Osteocyte (in vitro differentiated cells): ENCODE measurements at regions not wholly inside any gene's neighbourhood (a gene's known extent, or its start where the extent isn't known, plus 50 kb on each side); places are given as distances from the start of the nearest gene placed in this dataset.

ENCODE experiments used
- DNase-seq: peaks from one replicate; pipeline ENCODE4 v3.0.0; 2021; ENCODE audit warnings: mixed read lengths; ENCODE audit not compliant: unreplicated experiment; ENCODE audit errors: extremely low spot score
- H3K27ac Mint-ChIP-seq: one replicate; pipeline ENCODE4 v1.8.0; 2021; ENCODE audit warnings: mild to moderate bottlenecking, mixed read lengths; ENCODE audit not compliant: unreplicated experiment
- H3K27me3 Mint-ChIP-seq: one replicate; pipeline ENCODE4 v1.8.0; 2021; ENCODE audit warnings: mixed read lengths; ENCODE audit not compliant: unreplicated experiment
- H3K36me3 Mint-ChIP-seq: one replicate; pipeline ENCODE4 v1.8.0; 2021; ENCODE audit warnings: mixed read lengths; ENCODE audit not compliant: unreplicated experiment
- H3K4me1 Mint-ChIP-seq: one replicate; pipeline ENCODE4 v1.8.0; 2021; ENCODE audit warnings: mixed read lengths; ENCODE audit not compliant: unreplicated experiment
- H3K4me3 Mint-ChIP-seq: one replicate; pipeline ENCODE4 v1.8.0; 2021; ENCODE audit warnings: mild to moderate bottlenecking, moderate library complexity, mixed read lengths; ENCODE audit not compliant: unreplicated experiment
- H3K9me3 Mint-ChIP-seq: one replicate; pipeline ENCODE4 v1.8.0; 2021; ENCODE audit warnings: mixed read lengths; ENCODE audit not compliant: unreplicated experiment
- CTCF ChIP-seq: fragments of 200-600 bp; sonication (generic); IDR thresholded peaks from 2 replicates; pipeline ENCODE4 v1.5.0; 2021; ENCODE audit warnings: antibody characterized with exemption, mild to moderate bottlenecking, moderate library complexity

- no peaks in the 10 kb centered on the region for H3K4me1 Mint-ChIP-seq
- TF ChIP-seq CTCF: no peak
- DNase-seq: no peak
- no peaks in the 10 kb centered on the region for H3K27me3 Mint-ChIP-seq
- peaks cover 24% of the 10 kb centered on the region for H3K9me3 Mint-ChIP-seq
- no peaks in the 10 kb centered on the region for H3K36me3 Mint-ChIP-seq
- no peak overlapping the region for H3K4me3 Mint-ChIP-seq
- H3K27ac Mint-ChIP-seq: no peak overlapping the region
Measured at GRCh38 chr13:53946500-53946899, 917.9 kb downstream of the OLFM4 start.

GRCh38 chr13:53953183-53953582, 924.6 kb downstream of the OLFM4 start:
- H3K9me3 Mint-ChIP-seq: no peaks in the 10 kb centered on the region
- H3K27me3 Mint-ChIP-seq: no peaks in the 10 kb centered on the region
- no peak for DNase-seq
- H3K4me1 Mint-ChIP-seq: no peaks in the 10 kb centered on the region
- H3K27ac Mint-ChIP-seq: no peak overlapping the region
- no peak overlapping the region for H3K4me3 Mint-ChIP-seq
- TF ChIP-seq CTCF: no peak
- no peaks in the 10 kb centered on the region for H3K36me3 Mint-ChIP-seq
